GM12878 (cell line): ENCODE measurements at regions not wholly inside any gene's neighbourhood (a gene's known extent, or its start where the extent isn't known, plus 50 kb on each side); places are given as distances from the start of the nearest gene placed in this dataset.

Experiments
- ATAC-seq: fragments of 200-7000 bp; cut with Tn5 transposase; 3 replicates; pipeline ENCODE4 v1.9.1; 2020; ENCODE audit warnings: mild to moderate bottlenecking, moderate library complexity
- BruUV-seq: library from RNA; stranded (reverse); fragments of 400-500 nt; replicated peaks from 2 replicates; lab custom pipeline; 2021; lab: Mats Ljungman, UMichigan
- CTCF ChIA-PET: fragments of 300-600 bp; sonication (Branson Sonifier 250); formaldehyde crosslinking; extraction: SDS; loops from one replicate; lab custom pipeline; 2021; ENCODE audit warnings: inconsistent platforms; lab: Yijun Ruan, JAX
- POLR2A ChIA-PET: fragments of 350-600 bp; formaldehyde crosslinking; extraction: SDS; loops from one replicate; lab custom pipeline; 2021; ENCODE audit warnings: inconsistent platforms; lab: Charles Lee
- RAD21 ChIA-PET: fragments of 300-600 bp; sonication (Branson Sonifier 250); formaldehyde crosslinking; loops from one replicate; lab custom pipeline; 2023; ENCODE audit warnings: antibody characterized with exemption; ENCODE audit not compliant: unreplicated experiment; lab: Charles Lee
- SMC1A ChIA-PET: fragments of 300-600 bp; sonication (Branson Sonifier 250); formaldehyde crosslinking; loops from one replicate; lab custom pipeline; 2023; ENCODE audit not compliant: unreplicated experiment, uncharacterized antibody; lab: Charles Lee
- DNase-seq: peaks from one replicate; pipeline ENCODE4 v3.0.0-alpha.2; 2011; ENCODE audit warnings: low read depth, low spot score
- FAIRE-seq: peaks from 3 replicates; lab custom pipeline; 2011; peaks lifted over from hg19 to GRCh38; lab: Jason Lieb, UNC
- H2AFZ ChIP-seq: 2 replicates; pipeline ENCODE4 v1.6.0; 2011; ENCODE audit warnings: low read depth, low read length, control low read depth; ENCODE audit not compliant: control insufficient read depth
- H3K27ac ChIP-seq: 2 replicates; pipeline ENCODE4 v1.5.1; 2011; ENCODE audit warnings: control low read depth; ENCODE audit not compliant: control insufficient read depth, insufficient read depth
- H3K27me3 ChIP-seq, 2 experiments: replicated peaks in 1 of 2; 2 replicates each; pipeline versions ENCODE4 v1.6.0 to v1.6.1; 2011; ENCODE audit warnings: low read length in 1 of 2; ENCODE audit not compliant: control insufficient read depth in 2 of 2, insufficient read depth in 2 of 2
- H3K36me3 ChIP-seq, 2 experiments: 2 replicates each; pipeline ENCODE4 v1.5.1; 2011; ENCODE audit warnings: low read length in 1 of 2; ENCODE audit not compliant: control insufficient read depth in 2 of 2, insufficient read depth in 2 of 2
- H3K4me1 ChIP-seq: 2 replicates; pipeline ENCODE4 v1.6.1; 2011; ENCODE audit warnings: mild to moderate bottlenecking, low read length, moderate library complexity, mixed read lengths; ENCODE audit not compliant: control insufficient read depth, insufficient read depth
- H3K4me2 ChIP-seq: 2 replicates; pipeline ENCODE4 v1.6.0; 2011; ENCODE audit warnings: control low read depth; ENCODE audit not compliant: control insufficient read depth, insufficient read depth
- H3K4me3 ChIP-seq: fragments of 200-600 bp; sonication (generic); 2 replicates; pipeline ENCODE4 v1.5.1; 2016
- H3K79me2 ChIP-seq: 2 replicates; pipeline ENCODE4 v1.6.0; 2011; ENCODE audit warnings: low read length; ENCODE audit not compliant: control insufficient read depth, insufficient read depth
- H3K9ac ChIP-seq: 2 replicates; pipeline ENCODE4 v1.8.0; 2011; ENCODE audit warnings: low read length, control low read depth, mixed read lengths; ENCODE audit not compliant: control insufficient read depth, insufficient read depth
- H3K9me3 ChIP-seq: replicated peaks from 3 replicates; pipeline ENCODE4 v1.5.1; 2011; ENCODE audit warnings: mild to moderate bottlenecking, low read length; ENCODE audit not compliant: control insufficient read depth, insufficient read depth
- H4K20me1 ChIP-seq: 2 replicates; pipeline ENCODE4 v1.6.0; 2011; ENCODE audit not compliant: control insufficient read depth, insufficient read depth
- ASH2L ChIP-seq: fragments of 300-600, 200-600 bp; sonication (generic); IDR thresholded peaks from 2 replicates; pipeline ENCODE4 v1.6.1; 2017; ENCODE audit warnings: low read depth, mild to moderate bottlenecking, borderline replicate concordance
- BHLHE40 ChIP-seq, 2 experiments: fragments of 450-650 bp in 1 of 2; IDR thresholded peaks; 2 replicates each; pipeline ENCODE4 v1.6.1; 2011 to 2017; ENCODE audit warnings: low read depth in 2 of 2, borderline replicate concordance in 1 of 2, improper control_type of control experiment in 1 of 2, low read length in 1 of 2, mild to moderate bottlenecking in 1 of 2
- CBFB ChIP-seq: IDR thresholded peaks from 2 replicates; pipeline ENCODE4 v1.6.1; 2016; ENCODE audit warnings: antibody characterized with exemption, low read depth
- EGR1 ChIP-seq, 2 experiments: IDR thresholded peaks; 1 replicate in 1 of 2; 2 replicates in 1 of 2; pipeline ENCODE4 v1.6.1; 2011 to 2012; ENCODE audit warnings: low read depth in 2 of 2, low read length in 2 of 2, borderline replicate concordance in 1 of 2, mild to moderate bottlenecking in 1 of 2, moderate library complexity in 1 of 2
- FOXM1 ChIP-seq: IDR thresholded peaks from 2 replicates; pipeline ENCODE4 v1.6.1; 2012; ENCODE audit warnings: low read depth, mild to moderate bottlenecking, inconsistent platforms, low read length, moderate library complexity
- GATAD2B ChIP-seq: fragments of 450-650 bp; conservative IDR thresholded peaks from 2 replicates; pipeline ENCODE4 v1.6.1; 2017; ENCODE audit warnings: low read depth, mild to moderate bottlenecking, moderate library complexity
- JUNB ChIP-seq: IDR thresholded peaks from 2 replicates; pipeline ENCODE4 v1.6.1; 2016; ENCODE audit warnings: antibody characterized with exemption, mild to moderate bottlenecking
- MXI1 ChIP-seq: fragments of 150-350 bp; IDR thresholded peaks from 2 replicates; pipeline ENCODE4 v1.6.1; 2011; ENCODE audit warnings: low read depth, mild to moderate bottlenecking, inconsistent platforms, low read length, improper control_type of control experiment
- NR2C1 ChIP-seq: fragments of 450-650 bp; IDR thresholded peaks from 2 replicates; pipeline ENCODE4 v1.6.1; 2017; ENCODE audit warnings: antibody characterized with exemption, mild to moderate bottlenecking, moderate library complexity
- PML ChIP-seq: IDR thresholded peaks from 2 replicates; pipeline ENCODE4 v1.6.1; 2012; ENCODE audit warnings: low read length, inconsistent platforms
- SRF ChIP-seq, 2 experiments: IDR thresholded peaks; 2 replicates each; pipeline ENCODE4 v1.6.1; 2011; ENCODE audit warnings: low read depth in 2 of 2, low read length in 2 of 2, mild to moderate bottlenecking in 1 of 2, moderate library complexity in 1 of 2
- TARDBP ChIP-seq: IDR thresholded peaks from 2 replicates; pipeline ENCODE4 v1.6.1; 2016; ENCODE audit warnings: borderline replicate concordance
- ZNF207 ChIP-seq: fragments of 450-650 bp; IDR thresholded peaks from 2 replicates; pipeline ENCODE4 v1.6.1; 2014; ENCODE audit warnings: antibody characterized with exemption, mild to moderate bottlenecking, borderline replicate concordance
- ZNF384 ChIP-seq: IDR thresholded peaks from 2 replicates; pipeline ENCODE4 v1.6.1; 2012; ENCODE audit warnings: low read depth, mild to moderate bottlenecking, low read length, improper control_type of control experiment, borderline replicate concordance
- ZNF687 ChIP-seq: fragments of 450-650 bp; IDR thresholded peaks from 2 replicates; pipeline ENCODE4 v1.6.1; 2017; ENCODE audit warnings: mild to moderate bottlenecking, moderate library complexity
- WGBS: methylation state at CpG from one replicate; pipeline ENCODE4 v1.1.6; 2016; ENCODE audit warnings: low lambda C conversion rate; ENCODE audit not compliant: insufficient replicate concordance, insufficient coverage; ENCODE audit errors: missing lambda C conversion rate; 5-methylcytosine and 5-hydroxymethylcytosine counted together
- in situ Hi-C: fragments of 300-500 bp; cut with MboI; formaldehyde crosslinking; loops from 9 replicates; pipeline ENCODE4 v1.14.3; 2018; ENCODE audit warnings: mixed read lengths
- intact Hi-C: fragments of 100-400 bp; cut with micrococcal nuclease; formaldehyde crosslinking; loops from one replicate; pipeline ENCODE4 v1.14.2; 2022; ENCODE audit not compliant: unreplicated experiment

GRCh38 chr9:12880406-12881015 is 105.7 kb downstream of the LURAP1L start (continued):
- TF ChIP-seq ZNF687, result no peak
- TF ChIP-seq PML, result no peak
- TF ChIP-seq, all 136 proteins: peak for 0

GRCh38 chr9:12882430-12882829 is 107.6 kb downstream of the LURAP1L start:
- Histone ChIP-seq H3K79me2 (no peaks in the 10 kb centered on the region), H3K27me3 (no peaks in the 10 kb centered on the region), H3K9ac (no peak overlapping the region), H4K20me1 (no peaks in the 10 kb centered on the region), H3K27ac (no peak overlapping the region), H3K4me1 (no peaks in the 10 kb centered on the region), H3K9me3 (no peaks in the 10 kb centered on the region), H3K4me3 (no peak overlapping the region), H2AFZ (no peak overlapping the region), H3K36me3 (no peaks in the 10 kb centered on the region), H3K4me2 (no peak overlapping the region)
- WGBS, result 0% methylated on average over 2 of the region's 2 CpGs
- in situ Hi-C loops (no loop called here), intact Hi-C loops (no loop called here)
- ChIA-PET CTCF (interaction anchor here (1.0 to 1.8 kb wide), 3 partner anchors 159 to 164 kb away, joined by 3 to 12 read pairs (median 3); no protein-coding TSS in a partner anchor), POLR2A (no interaction called here), RAD21 (interaction anchor here (1.1 to 2.5 kb wide), 2 partner anchors 106 to 160 kb away, joined by 4 to 11 read pairs; no protein-coding TSS in a partner anchor), SMC1A (interaction anchor here (1.0 to 2.1 kb wide), 4 partner anchors 54 to 159 kb away, joined by 3 to 7 read pairs (median 4); no protein-coding TSS in a partner anchor)
- no TSS peak for BruUV-seq
- no peak for ATAC-seq
- no peak for FAIRE-seq
- no peak for DNase-seq
- TF ChIP-seq MXI1 (no peak), JUNB (no peak), NR2C1 (no peak), GATAD2B (no peak), FOXM1 (no peak), CBFB (no peak), TARDBP (no peak), BHLHE40 (IDR thresholded peaks at IDR 0.05; ENCODE audit: borderline replicate concordance in 1 of 2, low read depth in 2 of 2, low read length in 1 of 2) (no peak), ZNF207 (no peak), ASH2L (no peak), ZNF384 (no peak), EGR1 (IDR thresholded peaks at IDR 0.05; ENCODE audit: borderline replicate concordance in 1 of 2, low read depth in 2 of 2, low read length in 2 of 2) (no peak), SRF (IDR thresholded peaks at IDR 0.05; ENCODE audit: low read depth in 2 of 2, low read length in 2 of 2) (no peak)
